H1 (cell line): ENCODE measurements at regions not wholly inside any gene's neighbourhood (a gene's known extent, or its start where the extent isn't known, plus 50 kb on each side); places are given as distances from the start of the nearest gene placed in this dataset.

Experiments used
- ASH2L ChIP-seq: fragments of 200-600, 300-600 bp; sonication (generic); IDR thresholded peaks from one replicate; pipeline ENCODE4 v1.7.1; 2017; ENCODE audit warnings: low read length
- ATF2 ChIP-seq: IDR thresholded peaks from 2 replicates; pipeline ENCODE4 v1.6.1; 2012; ENCODE audit warnings: low read length, inconsistent platforms
- ATF3 ChIP-seq: IDR thresholded peaks from 2 replicates; pipeline ENCODE4 v1.6.1; 2011; ENCODE audit warnings: low read depth, mild to moderate bottlenecking, low read length; ENCODE audit not compliant: insufficient read depth
- EZH2 ChIP-seq: fragments of 200-600 bp; sonication (generic); IDR thresholded peaks from 2 replicates; pipeline ENCODE4 v1.7.1; 2012; ENCODE audit warnings: low read depth, mild to moderate bottlenecking, moderate library complexity, low read length, inconsistent platforms; ENCODE audit not compliant: severe bottlenecking
- POLR2A ChIP-seq, 2 experiments: IDR thresholded peaks; 1 replicate in 1 of 2; 2 replicates in 1 of 2; pipeline ENCODE4 v1.6.1; 2011; ENCODE audit warnings: low read depth in 2 of 2, low read length in 2 of 2, mild to moderate bottlenecking in 2 of 2; ENCODE audit errors: control extremely low read depth in 1 of 2
- TAF1 ChIP-seq: IDR thresholded peaks from 2 replicates; pipeline ENCODE4 v1.6.1; 2011; ENCODE audit warnings: mild to moderate bottlenecking, low read depth, low read length
- TAF7 ChIP-seq: optimal IDR thresholded peaks from 2 replicates; pipeline ENCODE3; 2011; ENCODE audit warnings: low read depth, mild to moderate bottlenecking, inconsistent platforms, low read length, moderate library complexity, borderline replicate concordance
- ZNF274 ChIP-seq: IDR thresholded peaks from 2 replicates; pipeline ENCODE4 v1.7.0; 2012; ENCODE audit warnings: low read length, borderline replicate concordance; ENCODE audit errors: extremely low read depth
- TF ChIP-seq, protein P1 (sequence below), 3 experiments: IDR thresholded peaks; 1 replicate in 2 of 3; 2 replicates in 1 of 3; pipeline versions ENCODE4 v1.5.1 to v1.6.1; 2011; ENCODE audit warnings: low read length in 3 of 3, mild to moderate bottlenecking in 3 of 3, inconsistent platforms in 2 of 3, low read depth in 1 of 3, moderate library complexity in 1 of 3; ENCODE audit not compliant: insufficient read depth in 1 of 3; ENCODE audit errors: control extremely low read depth in 1 of 3

GRCh38 chr6:21486115-21486514 lies 107.4 kb upstream of the SOX4 start:
- TF ChIP-seq ASH2L (no peak), POLR2A (IDR thresholded peaks at IDR 0.05; ENCODE audit: control extremely low read depth in 1 of 2, low read depth in 2 of 2, low read length in 2 of 2) (no peak), TAF7 (no peak), TAF1 (no peak), ZNF274 (no peak), EZH2 (no peak), ATF3 (no peak), ATF2 (no peak)
- TF ChIP-seq, protein P1, sequence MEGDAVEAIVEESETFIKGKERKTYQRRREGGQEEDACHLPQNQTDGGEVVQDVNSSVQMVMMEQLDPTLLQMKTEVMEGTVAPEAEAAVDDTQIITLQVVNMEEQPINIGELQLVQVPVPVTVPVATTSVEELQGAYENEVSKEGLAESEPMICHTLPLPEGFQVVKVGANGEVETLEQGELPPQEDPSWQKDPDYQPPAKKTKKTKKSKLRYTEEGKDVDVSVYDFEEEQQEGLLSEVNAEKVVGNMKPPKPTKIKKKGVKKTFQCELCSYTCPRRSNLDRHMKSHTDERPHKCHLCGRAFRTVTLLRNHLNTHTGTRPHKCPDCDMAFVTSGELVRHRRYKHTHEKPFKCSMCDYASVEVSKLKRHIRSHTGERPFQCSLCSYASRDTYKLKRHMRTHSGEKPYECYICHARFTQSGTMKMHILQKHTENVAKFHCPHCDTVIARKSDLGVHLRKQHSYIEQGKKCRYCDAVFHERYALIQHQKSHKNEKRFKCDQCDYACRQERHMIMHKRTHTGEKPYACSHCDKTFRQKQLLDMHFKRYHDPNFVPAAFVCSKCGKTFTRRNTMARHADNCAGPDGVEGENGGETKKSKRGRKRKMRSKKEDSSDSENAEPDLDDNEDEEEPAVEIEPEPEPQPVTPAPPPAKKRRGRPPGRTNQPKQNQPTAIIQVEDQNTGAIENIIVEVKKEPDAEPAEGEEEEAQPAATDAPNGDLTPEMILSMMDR (IDR thresholded peaks at IDR 0.05; ENCODE audit: control extremely low read depth in 1 of 3, insufficient read depth in 1 of 3, low read depth in 1 of 3, low read length in 3 of 3) = no peak
